Left hindlimb (tissue), 1 donor: ENCODE measurements at regions not wholly inside any gene's neighbourhood (a gene's known extent, or its start where the extent isn't known, plus 50 kb on each side); places are given as distances from the start of the nearest gene placed in this dataset.
"Not testable (repeated sequence)": the region's sequence is repeated elsewhere in the genome, so short reads cannot be mapped to it uniquely, and the experiment has no call there.

Source experiments
- DNase-seq: peaks from one replicate; pipeline ENCODE4 v3.0.0-alpha.2; 2018

GRCh38 chr5:51034222-51034901, 348.9 kb upstream of the ISL1 start:
- no peak for DNase-seq

GRCh38 chr5:51039424-51040329, 343.6 kb upstream of the ISL1 start:
- DNase-seq: no peak

- DNase-seq: no peak
Measured at GRCh38 chr5:51043745-51044144, 339.5 kb upstream of the ISL1 start.

GRCh38 chr5:51047369-51047768, 335.9 kb upstream of the ISL1 start:
- DNase-seq: no peak

GRCh38 chr5:51053361-51053760, 329.9 kb upstream of the ISL1 start:
- DNase-seq: no peak

GRCh38 chr5:51060953-51061352, 322.3 kb upstream of the ISL1 start:
- no peak for DNase-seq

- no peak for DNase-seq
Measured at GRCh38 chr5:51072937-51073336, 310.3 kb upstream of the ISL1 start.

- DNase-seq: no peak
Measured at GRCh38 chr5:51082741-51083140, 300.5 kb upstream of the ISL1 start.

- DNase-seq: no peak
Measured at GRCh38 chr5:51091816-51092215, 291.4 kb upstream of the ISL1 start.

- DNase-seq: no peak
Measured at GRCh38 chr5:51095486-51095885, 287.8 kb upstream of the ISL1 start.

GRCh38 chr5:51096859-51097258, 286.4 kb upstream of the ISL1 start:
- DNase-seq: no peak

GRCh38 chr5:51099173-51099853, 283.9 kb upstream of the ISL1 start:
- no peak for DNase-seq

GRCh38 chr5:51104556-51104955, 278.7 kb upstream of the ISL1 start:
- no peak for DNase-seq

- no peak for DNase-seq
Measured at GRCh38 chr5:51109786-51110410, 273.4 kb upstream of the ISL1 start.

- no peak for DNase-seq
Measured at GRCh38 chr5:51131266-51131665, 252.0 kb upstream of the ISL1 start.

- DNase-seq: no peak
Measured at GRCh38 chr5:51138164-51138563, 245.1 kb upstream of the ISL1 start.

GRCh38 chr5:51148437-51148836, 234.8 kb upstream of the ISL1 start:
- DNase-seq: no peak

- no peak for DNase-seq
Measured at GRCh38 chr5:51156222-51156621, 227.0 kb upstream of the ISL1 start.

- no peak for DNase-seq
Measured at GRCh38 chr5:51156838-51157237, 226.4 kb upstream of the ISL1 start.

GRCh38 chr5:51159164-51159563, 224.1 kb upstream of the ISL1 start:
- no peak for DNase-seq

GRCh38 chr5:51159606-51160005, 223.6 kb upstream of the ISL1 start:
- no peak for DNase-seq

GRCh38 chr5:51162245-51162644, 221.0 kb upstream of the ISL1 start:
- DNase-seq: no peak

GRCh38 chr5:51165621-51166020, 217.6 kb upstream of the ISL1 start:
- DNase-seq: not testable (repeated sequence)
